ENCODE measurements at regions not wholly inside any gene's neighbourhood (a gene's known extent, or its start where the extent isn't known, plus 50 kb on each side); places are given as distances from the start of the nearest gene placed in this dataset.

GRCh38 chr12:68470664-68471328, 138.6 kb upstream of the MDM1 start:
- Mint-ChIP-seq H3K4me1 (peaks cover 4% of the 10 kb centered on the region), H3K4me3 (no peak overlapping the region), H3K27me3 (ENCODE audit: low read depth) (no peaks in the 10 kb centered on the region), H3K9me3 (peaks cover 8% of the 10 kb centered on the region), H3K36me3 (ENCODE audit: low read depth) (no peaks in the 10 kb centered on the region), H3K27ac (ENCODE audit: unreplicated experiment) (no peak overlapping the region)
- no peak for DNase-seq (ENCODE audit: low read depth, low spot score)
- TF ChIP-seq CTCF (conservative IDR thresholded peaks at IDR 0.05) = no peak

GRCh38 chr12:68474467-68475204, 136.1 kb upstream of the RAP1B start:
- no peak for TF ChIP-seq CTCF (conservative IDR thresholded peaks at IDR 0.05)
- H3K27me3 Mint-ChIP-seq (ENCODE audit: low read depth) = no peaks in the 10 kb centered on the region
- no peaks in the 10 kb centered on the region for H3K36me3 Mint-ChIP-seq (ENCODE audit: low read depth)
- no peaks in the 10 kb centered on the region for H3K9me3 Mint-ChIP-seq
- H3K4me3 Mint-ChIP-seq = no peak overlapping the region
- peaks cover 5% of the 10 kb centered on the region for H3K4me1 Mint-ChIP-seq
- DNase-seq (ENCODE audit: low read depth, low spot score) = no peak
- H3K27ac Mint-ChIP-seq (ENCODE audit: unreplicated experiment) = no peak overlapping the region

- H3K9me3 Mint-ChIP-seq = no peaks in the 10 kb centered on the region
- no peaks in the 10 kb centered on the region for H3K27me3 Mint-ChIP-seq (ENCODE audit: low read depth)
- H3K4me3 Mint-ChIP-seq = no peak overlapping the region
- TF ChIP-seq CTCF (conservative IDR thresholded peaks at IDR 0.05) = no peak
- no peaks in the 10 kb centered on the region for H3K36me3 Mint-ChIP-seq (ENCODE audit: low read depth)
- H3K27ac Mint-ChIP-seq (ENCODE audit: unreplicated experiment) = no peak overlapping the region
- DNase-seq (ENCODE audit: low read depth, low spot score) = no peak
- H3K4me1 Mint-ChIP-seq = peaks cover 5% of the 10 kb centered on the region
Measured at GRCh38 chr12:68476794-68477193, 133.9 kb upstream of the RAP1B start.

DNA sequence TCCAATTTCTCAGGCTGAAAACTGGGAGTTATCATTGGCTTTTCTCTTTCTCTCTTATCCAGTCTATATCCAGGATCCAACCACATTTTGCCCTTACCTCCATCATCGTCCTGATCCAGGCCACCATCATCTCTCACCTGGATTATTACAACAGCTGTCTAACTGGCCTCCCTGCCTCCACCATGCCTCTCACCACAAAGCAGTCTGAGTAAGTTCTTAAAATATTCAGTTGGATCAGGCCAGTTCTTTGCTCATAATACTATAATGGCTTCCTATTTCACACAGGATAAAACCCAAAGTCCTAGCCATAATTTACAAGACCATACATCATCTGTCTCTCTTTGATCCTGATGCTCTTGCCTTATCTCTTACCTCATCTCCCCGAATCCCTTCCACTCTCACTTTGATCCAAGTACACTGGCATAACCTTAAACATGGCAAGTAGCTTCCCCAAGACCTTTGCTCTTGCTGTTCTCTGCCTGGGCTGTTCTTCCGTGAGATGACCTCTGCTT, 133.4 kb upstream of the RAP1B start:
- Mint-ChIP-seq H3K4me1 (peaks cover 5% of the 10 kb centered on the region), H3K4me3 (no peak overlapping the region), H3K9me3 (no peaks in the 10 kb centered on the region), H3K27me3 (ENCODE audit: low read depth) (no peaks in the 10 kb centered on the region), H3K27ac (ENCODE audit: unreplicated experiment) (no peak overlapping the region), H3K36me3 (ENCODE audit: low read depth) (no peaks in the 10 kb centered on the region)
- TF ChIP-seq CTCF (conservative IDR thresholded peaks at IDR 0.05) = no peak
- no peak for DNase-seq (ENCODE audit: low read depth, low spot score)

DNA sequence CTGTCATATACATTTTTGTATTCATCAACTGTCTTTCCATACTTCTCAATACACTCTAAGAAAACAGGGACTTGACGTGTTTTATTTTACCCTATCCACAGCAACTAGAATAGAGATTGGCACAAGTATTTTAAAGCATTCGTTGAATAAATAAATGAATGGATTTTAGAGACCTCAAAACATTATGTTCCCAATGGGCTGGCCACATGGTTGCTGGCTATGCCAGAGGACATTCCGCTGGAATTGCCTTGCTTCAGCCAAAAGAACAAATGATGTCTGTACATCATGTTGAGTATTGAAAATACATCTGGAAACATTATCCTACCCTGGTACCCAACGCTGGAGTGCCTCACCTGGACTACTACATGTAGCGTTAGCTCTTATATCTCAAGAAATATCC, 132.8 kb upstream of the RAP1B start:
- peaks cover 5% of the 10 kb centered on the region for H3K4me1 Mint-ChIP-seq
- no peaks in the 10 kb centered on the region for H3K36me3 Mint-ChIP-seq (ENCODE audit: low read depth)
- H3K4me3 Mint-ChIP-seq = no peak overlapping the region
- no peak for DNase-seq (ENCODE audit: low read depth, low spot score)
- no peaks in the 10 kb centered on the region for H3K27me3 Mint-ChIP-seq (ENCODE audit: low read depth)
- H3K9me3 Mint-ChIP-seq = no peaks in the 10 kb centered on the region
- H3K27ac Mint-ChIP-seq (ENCODE audit: unreplicated experiment) = no peak overlapping the region
- no peak for TF ChIP-seq CTCF (conservative IDR thresholded peaks at IDR 0.05)
